ENCODE measurements at regions not wholly inside any gene's neighbourhood (a gene's known extent, or its start where the extent isn't known, plus 50 kb on each side); places are given as distances from the start of the nearest gene placed in this dataset.

- TF ChIP-seq CTCF (IDR thresholded peaks at IDR 0.05) (no peak), EP300 (IDR thresholded peaks at IDR 0.05) (no peak), POLR2A (IDR thresholded peaks at IDR 0.05) (no peak)
These were observed 266.6 kb downstream of the KCTD12 start for GRCh38 chr13:76619631-76620030.

All from ovary (tissue), 3 donors.